GM18499 (cell line): ENCODE measurements at regions not wholly inside any gene's neighbourhood (a gene's known extent, or its start where the extent isn't known, plus 50 kb on each side); places are given as distances from the start of the nearest gene placed in this dataset.
"Not testable (repeated sequence)": the region's sequence is repeated elsewhere in the genome, so short reads cannot be mapped to it uniquely, and the experiment has no call there.

ENCODE experiments used
- ATAC-seq: cut with Tn5 transposase; IDR thresholded peaks from one replicate; pipeline ENCODE4 v1.9.1; 2021; ENCODE audit warnings: moderate number of reproducible peaks; ENCODE audit not compliant: insufficient read depth, unreplicated experiment

GRCh38 chr7:91603707-91604106 lies 276.8 kb downstream of the MTERF1 start:
- ATAC-seq, result no peak

GRCh38 chr7:91608606-91609005 lies 271.9 kb downstream of the MTERF1 start:
- ATAC-seq, result no peak

- no peak for ATAC-seq
Observed at GRCh38 chr7:91609525-91609924, 271.0 kb downstream of the MTERF1 start.

DNA sequence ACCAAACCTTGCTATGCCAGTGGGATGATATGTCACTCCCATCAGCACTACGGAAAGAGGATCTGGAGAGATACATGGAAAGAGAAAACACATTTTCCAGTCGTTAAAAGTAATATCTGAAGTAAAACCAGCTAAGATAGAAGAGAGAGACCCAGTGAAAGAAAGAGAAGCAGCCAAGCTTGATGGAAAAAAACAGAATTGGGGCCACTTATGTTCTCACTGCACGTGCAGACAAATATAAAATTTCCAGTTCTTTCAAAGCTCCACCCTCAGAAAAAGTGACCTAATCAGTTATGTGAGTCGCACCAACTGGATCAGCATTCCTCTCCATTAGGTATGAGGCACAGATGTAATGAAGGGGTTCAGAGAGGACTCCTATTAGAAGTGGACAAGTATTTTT lies 266.1 kb downstream of the MTERF1 start:
- no peak for ATAC-seq

GRCh38 chr7:91618776-91619765 lies 261.4 kb downstream of the MTERF1 start:
- no peak for ATAC-seq

DNA sequence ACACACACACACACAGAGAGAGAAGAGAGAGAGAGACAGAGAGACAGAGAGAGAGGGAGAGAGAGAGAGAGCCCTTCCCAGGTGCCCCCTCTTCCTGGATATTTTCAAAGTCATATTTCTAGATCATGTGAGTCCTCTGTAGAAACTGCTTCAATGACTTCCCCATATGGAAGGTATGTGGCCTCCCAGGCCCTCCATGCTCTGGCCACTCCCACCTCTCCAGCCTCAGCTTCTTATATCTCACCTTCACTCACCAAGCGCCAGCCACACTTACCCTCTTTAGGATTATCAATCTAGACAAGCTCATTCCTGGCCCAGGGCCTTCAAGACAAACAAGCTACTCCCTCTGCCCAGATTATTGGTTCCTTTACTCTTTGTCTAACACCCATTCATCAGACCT lies 259.7 kb downstream of the MTERF1 start:
- ATAC-seq, result no peak

DNA sequence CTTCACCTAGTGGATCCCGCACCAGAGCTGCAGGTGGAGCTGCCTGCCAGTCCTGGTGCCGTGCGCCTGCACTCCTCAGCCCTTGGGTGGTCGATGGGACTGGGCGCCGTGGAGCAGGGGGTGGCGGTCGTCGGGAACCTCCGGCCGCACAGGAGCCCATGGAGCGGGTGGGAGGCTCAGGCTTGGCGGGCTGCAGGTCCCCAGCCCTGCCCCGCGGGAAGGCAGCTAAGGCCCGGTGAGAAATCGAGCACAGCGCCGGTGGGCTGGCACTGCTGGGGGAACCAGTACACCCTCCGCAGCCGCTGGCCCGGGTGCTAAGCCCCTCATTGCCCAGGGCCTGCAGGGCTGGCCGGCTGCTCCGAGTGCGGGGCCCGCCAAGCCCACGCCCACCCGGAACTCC lies 253.2 kb downstream of the MTERF1 start:
- not testable (repeated sequence) for ATAC-seq

DNA sequence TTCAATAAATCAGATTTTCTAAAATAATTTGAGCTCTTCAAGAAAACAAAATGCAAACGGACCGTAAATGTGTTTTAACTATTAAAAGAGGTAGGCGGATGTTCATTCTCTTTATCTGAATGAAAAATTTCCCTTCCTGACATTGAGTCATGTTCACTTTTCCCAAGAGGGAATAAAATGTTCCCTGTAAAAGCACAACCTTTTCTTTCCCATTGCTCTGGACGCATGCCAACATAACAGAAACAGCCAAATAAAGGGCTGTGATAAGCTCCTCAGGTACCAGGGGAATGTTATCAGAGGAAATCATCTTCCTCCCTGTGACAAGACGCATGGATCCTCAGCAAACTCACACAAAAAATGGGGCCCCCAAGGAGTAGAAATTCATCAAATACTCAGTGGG lies 251.8 kb downstream of the MTERF1 start:
- no peak for ATAC-seq

GRCh38 chr7:91630581-91631380 lies 249.7 kb downstream of the MTERF1 start:
- ATAC-seq, result no peak

GRCh38 chr7:91632234-91632940 lies 248.1 kb downstream of the MTERF1 start:
- ATAC-seq, result no peak

- no peak for ATAC-seq
Observed at GRCh38 chr7:91633013-91633441, 247.5 kb downstream of the MTERF1 start.

- ATAC-seq, result no peak
Observed at GRCh38 chr7:91634485-91635177, 245.9 kb downstream of the MTERF1 start.

GRCh38 chr7:91636129-91636724 lies 244.3 kb downstream of the MTERF1 start:
- ATAC-seq, result no peak

DNA sequence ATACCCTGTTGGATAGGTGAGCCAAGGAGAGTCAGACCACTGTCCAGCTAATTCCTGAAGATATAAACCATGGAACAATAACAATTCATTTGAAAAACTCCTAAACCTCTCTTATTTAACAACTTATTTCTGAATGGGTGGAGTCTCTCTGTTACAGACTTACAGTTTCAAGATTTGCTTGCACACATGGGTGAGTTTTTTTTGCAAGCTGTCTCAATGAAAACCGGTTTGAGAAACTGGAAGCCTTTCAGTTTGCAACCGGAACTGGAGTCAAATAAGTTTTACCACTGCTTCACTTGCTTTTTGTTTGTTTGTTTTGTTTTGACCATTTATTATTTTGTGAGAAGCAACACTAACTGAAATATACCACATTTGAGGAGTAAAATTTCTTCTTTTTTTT lies 243.8 kb downstream of the MTERF1 start:
- ATAC-seq, result no peak

- ATAC-seq, result no peak
Observed at GRCh38 chr7:91644256-91644655, 236.2 kb downstream of the MTERF1 start.

- no peak for ATAC-seq
Observed at GRCh38 chr7:91645542-91645941, 235.0 kb downstream of the MTERF1 start.

DNA sequence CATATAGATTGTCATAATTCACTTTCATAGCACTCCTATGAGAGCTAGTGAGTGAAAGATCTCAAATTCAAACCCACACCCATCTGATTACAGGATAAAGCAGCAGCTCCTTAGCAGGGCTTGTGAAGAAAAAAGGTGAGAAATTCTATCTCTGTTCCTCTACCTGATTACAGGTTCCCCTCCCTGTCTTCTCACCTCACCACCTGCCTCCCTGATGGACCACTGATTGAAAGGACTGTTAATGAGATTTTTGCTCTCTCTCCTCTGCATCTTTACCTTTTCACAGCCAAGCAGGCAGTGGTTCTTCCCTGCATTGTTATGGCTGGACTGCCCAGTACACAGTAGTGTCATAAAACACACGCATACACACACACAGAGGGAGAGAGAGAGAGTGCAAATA lies 228.5 kb downstream of the MTERF1 start:
- ATAC-seq, result no peak

- ATAC-seq, result no peak
Observed at GRCh38 chr7:91653286-91653685, 227.2 kb downstream of the MTERF1 start.

- no peak for ATAC-seq
Observed at GRCh38 chr7:91655656-91656055, 224.8 kb downstream of the MTERF1 start.
